Smooth muscle cell (in vitro differentiated cells): ENCODE measurements at regions not wholly inside any gene's neighbourhood (a gene's known extent, or its start where the extent isn't known, plus 50 kb on each side); places are given as distances from the start of the nearest gene placed in this dataset.

Source experiments
- DNase-seq: peaks from one replicate; lab custom pipeline; 2025; ENCODE audit not compliant: unreplicated experiment; lab: John Stamatoyannopoulos, UW
- H2AFZ ChIP-seq: fragments of 200-600 bp; sonication (generic); 2 replicates; pipeline ENCODE4 v1.6.0; 2016; ENCODE audit warnings: antibody characterized with exemption, low read depth, mild to moderate bottlenecking
- H3F3A ChIP-seq: fragments of 200-600 bp; sonication (generic); 2 replicates; pipeline ENCODE4 v1.6.0; 2017; ENCODE audit warnings: antibody characterized with exemption, low read depth
- H3K27ac ChIP-seq: fragments of 200-600 bp; sonication (generic); 2 replicates; pipeline ENCODE4 v1.5.1; 2016; ENCODE audit warnings: low read depth, mild to moderate bottlenecking
- H3K27me3 ChIP-seq: fragments of 200-600 bp; sonication (generic); 2 replicates; pipeline ENCODE4 v1.6.1; 2016; ENCODE audit warnings: low read depth, mild to moderate bottlenecking
- H3K36me3 ChIP-seq: fragments of 200-600 bp; sonication (generic); 2 replicates; pipeline ENCODE4 v1.5.1; 2016; ENCODE audit warnings: low read depth
- H3K4me1 ChIP-seq: fragments of 200-600 bp; sonication (generic); 2 replicates; pipeline ENCODE4 v1.5.1; 2016; ENCODE audit warnings: low read depth
- H3K4me2 ChIP-seq: fragments of 200-600 bp; sonication (generic); 2 replicates; pipeline ENCODE4 v1.6.0; 2016; ENCODE audit warnings: mild to moderate bottlenecking
- H3K4me3 ChIP-seq: fragments of 200-600 bp; sonication (generic); 2 replicates; pipeline ENCODE4 v1.5.1; 2016; ENCODE audit warnings: mild to moderate bottlenecking
- H3K79me2 ChIP-seq: fragments of 200-600 bp; sonication (generic); 2 replicates; pipeline ENCODE4 v1.6.0; 2016; ENCODE audit warnings: low read depth, mild to moderate bottlenecking
- H3K9ac ChIP-seq: fragments of 200-600 bp; sonication (generic); 2 replicates; pipeline ENCODE4 v1.6.0; 2016; ENCODE audit warnings: low read depth
- H3K9me3 ChIP-seq: fragments of 200-600 bp; sonication (generic); replicated peaks from 2 replicates; pipeline ENCODE4 v1.5.1; 2016; ENCODE audit warnings: low read depth
- H4K20me1 ChIP-seq: fragments of 200-600 bp; sonication (generic); 2 replicates; pipeline ENCODE4 v1.6.0; 2016; ENCODE audit warnings: low read depth
- CTCF ChIP-seq: fragments of 200-600 bp; sonication (generic); IDR thresholded peaks from 2 replicates; pipeline ENCODE4 v1.5.1; 2017; ENCODE audit warnings: borderline replicate concordance, mild to moderate bottlenecking, antibody characterized with exemption; ENCODE audit not compliant: insufficient read depth, poor library complexity, severe bottlenecking
- WGBS: methylation state at CpG from one replicate; pipeline ENCODE4 v1.1.7; 2016; ENCODE audit warnings: low lambda C conversion rate; 5-methylcytosine and 5-hydroxymethylcytosine counted together

DNA sequence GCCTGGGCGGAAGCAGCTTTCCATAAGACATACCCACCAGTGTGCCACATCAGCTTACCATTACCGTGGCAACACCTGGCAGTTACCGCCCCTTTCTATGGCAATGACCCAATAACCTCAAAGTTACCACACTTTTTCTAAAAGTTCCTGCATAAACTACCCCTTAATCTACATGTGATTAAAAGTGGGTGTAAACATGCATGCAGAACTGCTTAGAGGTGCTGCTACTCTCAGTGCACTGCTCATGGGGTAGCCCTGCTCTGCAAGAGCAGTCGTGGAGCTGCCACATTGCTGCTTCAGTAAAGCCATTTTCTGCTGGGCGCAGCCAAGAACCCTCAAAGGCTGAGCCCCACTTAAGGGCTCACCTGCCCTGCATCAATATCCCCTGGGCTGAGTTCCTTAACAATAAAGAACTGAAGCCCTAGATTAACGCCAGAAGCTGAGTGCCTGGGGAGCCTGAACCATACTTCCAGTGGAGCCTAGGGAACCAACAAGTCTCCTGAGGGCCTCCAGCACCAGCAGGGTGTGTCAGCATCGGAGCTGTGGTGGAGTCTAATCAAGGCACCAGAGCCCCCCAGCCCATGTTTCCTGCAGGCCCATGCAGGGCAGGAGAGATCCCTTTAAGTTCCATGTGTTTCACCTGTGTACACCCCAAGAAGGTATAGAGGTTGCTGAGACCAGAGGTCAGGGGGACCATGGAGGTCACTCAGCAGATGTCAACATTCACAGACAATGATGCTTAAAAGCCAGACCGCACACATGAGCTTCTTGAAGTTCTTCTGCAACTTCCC lies 1198.1 kb downstream of the UQCRFS1 start:
- no peaks in the 10 kb centered on the region for H3K79me2 ChIP-seq
- no peak overlapping the region for H3K27ac ChIP-seq
- no peaks in the 10 kb centered on the region for H3K9me3 ChIP-seq
- no peak for DNase-seq
- no peaks in the 10 kb centered on the region for H3K27me3 ChIP-seq
- H3F3A ChIP-seq = no peaks in the 10 kb centered on the region
- H3K4me1 ChIP-seq = no peaks in the 10 kb centered on the region
- TF ChIP-seq CTCF = no peak
- no peaks in the 10 kb centered on the region for H4K20me1 ChIP-seq
- 89% methylated on average over 8 of the region's 8 CpGs for WGBS
- H3K4me3 ChIP-seq = no peak overlapping the region
- H2AFZ ChIP-seq = no peak overlapping the region
- no peak overlapping the region for H3K9ac ChIP-seq
- no peaks in the 10 kb centered on the region for H3K36me3 ChIP-seq
- H3K4me2 ChIP-seq = no peak overlapping the region

DNA sequence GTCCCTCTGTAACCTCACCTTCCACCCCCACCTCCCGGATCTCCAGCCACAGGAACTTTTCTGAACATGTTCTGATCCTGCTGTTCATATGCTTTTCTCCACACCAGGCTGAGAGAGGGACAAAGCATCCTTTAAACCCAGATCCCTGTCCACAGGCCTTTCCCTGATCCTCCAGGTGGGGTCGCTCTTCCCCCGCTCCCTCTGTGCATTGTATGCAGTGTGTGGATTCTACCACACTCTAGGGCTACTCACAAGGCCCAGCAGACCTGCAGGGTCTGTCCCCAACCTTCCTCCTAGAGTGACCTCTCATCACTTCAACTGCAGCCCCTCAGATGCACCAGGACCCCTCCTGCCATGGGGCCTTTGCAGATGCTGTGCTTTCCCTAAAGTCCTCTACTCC lies 1200.6 kb downstream of the UQCRFS1 start:
- H3F3A ChIP-seq = no peaks in the 10 kb centered on the region
- no peak overlapping the region for H3K9ac ChIP-seq
- H3K36me3 ChIP-seq = no peaks in the 10 kb centered on the region
- no peak overlapping the region for H3K27ac ChIP-seq
- H4K20me1 ChIP-seq = no peaks in the 10 kb centered on the region
- H2AFZ ChIP-seq = no peak overlapping the region
- DNase-seq = no peak
- H3K27me3 ChIP-seq = no peaks in the 10 kb centered on the region
- no peak overlapping the region for H3K4me3 ChIP-seq
- no peaks in the 10 kb centered on the region for H3K4me1 ChIP-seq
- no peaks in the 10 kb centered on the region for H3K79me2 ChIP-seq
- no peak for TF ChIP-seq CTCF
- no peaks in the 10 kb centered on the region for H3K9me3 ChIP-seq
- WGBS = 47% methylated on average over 3 of the region's 3 CpGs
- no peak overlapping the region for H3K4me2 ChIP-seq

DNA sequence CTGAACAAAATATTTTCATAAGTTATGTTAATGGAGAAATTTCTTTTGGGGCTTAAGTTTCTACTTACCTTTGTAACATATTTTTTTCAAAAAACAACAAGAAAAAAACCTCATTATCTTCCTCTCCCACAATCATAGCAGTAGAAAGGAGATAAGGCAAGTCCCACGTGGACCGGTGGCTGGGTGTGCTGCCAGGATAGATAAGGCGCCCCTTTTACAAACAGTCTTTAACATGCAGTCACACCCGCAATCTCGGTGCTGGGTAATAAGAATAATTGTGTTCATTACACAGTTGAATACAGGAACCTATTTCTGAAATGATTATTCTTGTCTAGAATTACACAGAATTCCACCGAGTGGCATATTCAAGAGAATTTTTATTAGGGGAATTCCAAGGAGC lies 1202.3 kb downstream of the UQCRFS1 start:
- Histone ChIP-seq H4K20me1 (no peaks in the 10 kb centered on the region), H3K27ac (peak overlapping the region; percentile 55), H3K4me3 (no peak overlapping the region), H3K9me3 (no peaks in the 10 kb centered on the region), H3K9ac (no peak overlapping the region), H2AFZ (no peak overlapping the region), H3K4me1 (no peaks in the 10 kb centered on the region), H3K79me2 (no peaks in the 10 kb centered on the region), H3K36me3 (no peaks in the 10 kb centered on the region), H3K4me2 (no peak overlapping the region), H3K27me3 (no peaks in the 10 kb centered on the region), H3F3A (no peaks in the 10 kb centered on the region)
- 74% methylated on average over 6 of the region's 6 CpGs for WGBS
- no peak for DNase-seq
- TF ChIP-seq CTCF = no peak

DNA sequence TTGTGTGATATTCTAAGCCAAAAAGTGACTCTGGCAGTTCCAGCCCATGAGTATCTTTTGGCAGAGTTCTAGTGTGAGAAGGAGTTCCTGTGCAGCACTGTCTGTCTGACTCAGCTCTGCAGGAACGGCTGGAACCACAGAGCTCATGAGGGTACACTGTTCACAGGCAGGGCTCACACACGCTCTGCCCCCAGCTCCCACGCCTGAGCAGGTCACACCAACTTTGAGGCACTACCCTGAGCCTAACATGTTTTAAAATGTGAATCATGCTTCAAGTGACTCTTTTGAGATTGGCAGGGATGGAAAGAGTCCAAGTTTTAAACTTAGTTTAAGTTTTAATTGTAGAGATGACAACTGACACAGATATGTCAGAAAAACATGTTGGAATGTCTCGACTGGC lies 1203.3 kb downstream of the UQCRFS1 start:
- peak overlapping the region; percentile 55 for H3K27ac ChIP-seq
- no peaks in the 10 kb centered on the region for H3K36me3 ChIP-seq
- no peak for TF ChIP-seq CTCF
- H3K9me3 ChIP-seq = no peaks in the 10 kb centered on the region
- H3K4me2 ChIP-seq = peak overlapping the region; percentile 35
- H3K9ac ChIP-seq = no peak overlapping the region
- H2AFZ ChIP-seq = no peak overlapping the region
- H3F3A ChIP-seq = no peaks in the 10 kb centered on the region
- H3K79me2 ChIP-seq = no peaks in the 10 kb centered on the region
- 30% methylated on average over 4 of the region's 4 CpGs for WGBS
- H3K4me3 ChIP-seq = no peak overlapping the region
- DNase-seq = no peak
- no peaks in the 10 kb centered on the region for H3K4me1 ChIP-seq
- H3K27me3 ChIP-seq = no peaks in the 10 kb centered on the region
- no peaks in the 10 kb centered on the region for H4K20me1 ChIP-seq
